Pancreas (tissue), 10 donors: ENCODE measurements at regions not wholly inside any gene's neighbourhood (a gene's known extent, or its start where the extent isn't known, plus 50 kb on each side); places are given as distances from the start of the nearest gene placed in this dataset.

Source experiments
- ATAC-seq, 4 donors: fragments of 200-7000 bp; cut with Tn5 transposase; one replicate each; pipeline versions ENCODE4 v1.8.0 to v1.9.1; 2020; ENCODE audit warnings: mild to moderate bottlenecking in 4 of 4, moderate library complexity in 4 of 4
- DNase-seq, 6 donors: peaks; one replicate each; pipeline ENCODE4 v3.0.0-alpha.2; 2020
- FAIRE-seq: peaks from 2 replicates; lab custom pipeline; 2012; peaks lifted over from hg19 to GRCh38; lab: Jason Lieb, UNC
- H3K27ac ChIP-seq, 4 donors: fragments of 200-600 bp; sonication (generic); 1 replicate in 3 of 4; 2 replicates in 1 of 4; pipeline versions ENCODE4 v1.5.0 to v1.8.0; 2020
- H3K27me3 ChIP-seq, 4 donors: fragments of 200-600 bp; one replicate each; pipeline ENCODE4 v1.8.0; 2021
- H3K36me3 ChIP-seq, 3 donors: fragments of 200-600 bp; sonication (generic) in 1 of 3; one replicate each; pipeline versions ENCODE4 v1.5.0 to v1.8.0; 2020 to 2021
- H3K4me1 ChIP-seq, 3 donors: fragments of 200-600 bp; one replicate each; pipeline ENCODE4 v1.8.0; 2021
- H3K4me3 ChIP-seq, 4 donors: fragments of 200-600 bp; sonication (generic) in 2 of 4; one replicate each; pipeline versions ENCODE4 v1.5.0 to v1.8.0; 2020 to 2021
- H3K9me3 ChIP-seq, 4 donors: fragments of 200-600 bp; one replicate each; pipeline ENCODE4 v1.8.0; 2021
- WGBS, 2 donors: extraction: QIAGEN DNeasy Blood & Tissue Kit; methylation state at CpG; one replicate each; pipeline ENCODE4 v1.1.7; 2013; 5-methylcytosine and 5-hydroxymethylcytosine counted together
- intact Hi-C, 3 donors: fragments of 100-400 bp; cut with DNase I; formaldehyde crosslinking; loops; one replicate each; pipeline versions ENCODE4 v1.11.1 to v1.14.2; 2022
- TF ChIP-seq, protein P1 (sequence below), 4 donors: fragments of 200-600 bp; sonication (generic) in 3 of 4; IDR thresholded peaks; one replicate each; pipeline versions ENCODE4 v1.5.0 to v1.8.0; 2021; ENCODE audit warnings: antibody characterized with exemption in 4 of 4
- donor health status: healthy with polysubstance abuse.
- donor health status: DM: no; HTN: no; CAD: no; lungs with moderate emphysema.
- donor health status: DM: no; HTN: no; CAD: no.
- donor health status: control.
- donor health status: control.
- donor health status: Bipolar disorder and iron deficiency.
- donor health status: DM: yes; HTN: yes; CAD: no.
- donor health status: DM: no; HTN: no; CAD: no.
- donor health status: DM: no; HTN: no; CAD: no.
- donor health status: DM: yes; HTN: yes; CAD: no.

DNA sequence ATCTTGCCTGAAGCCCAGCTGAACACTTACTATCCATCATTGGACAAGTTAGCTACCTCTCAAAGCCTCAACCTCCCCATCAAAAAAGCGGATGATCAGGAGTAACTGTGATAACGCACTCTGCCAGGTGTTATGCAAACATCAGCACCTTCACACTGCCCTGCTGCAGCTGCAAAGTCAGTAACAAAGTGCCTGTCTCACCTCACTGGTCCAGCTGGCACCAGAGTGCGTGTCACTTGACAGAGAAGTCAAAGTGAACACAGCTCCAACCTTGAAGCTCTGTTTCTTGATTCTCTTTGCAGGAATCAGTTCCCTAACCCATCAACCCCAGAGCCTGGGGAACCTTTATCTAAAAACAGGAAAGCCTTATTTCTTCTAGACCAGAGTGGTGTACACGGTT lies 413.6 kb downstream of the CTTN start:
- TF ChIP-seq, protein P1, sequence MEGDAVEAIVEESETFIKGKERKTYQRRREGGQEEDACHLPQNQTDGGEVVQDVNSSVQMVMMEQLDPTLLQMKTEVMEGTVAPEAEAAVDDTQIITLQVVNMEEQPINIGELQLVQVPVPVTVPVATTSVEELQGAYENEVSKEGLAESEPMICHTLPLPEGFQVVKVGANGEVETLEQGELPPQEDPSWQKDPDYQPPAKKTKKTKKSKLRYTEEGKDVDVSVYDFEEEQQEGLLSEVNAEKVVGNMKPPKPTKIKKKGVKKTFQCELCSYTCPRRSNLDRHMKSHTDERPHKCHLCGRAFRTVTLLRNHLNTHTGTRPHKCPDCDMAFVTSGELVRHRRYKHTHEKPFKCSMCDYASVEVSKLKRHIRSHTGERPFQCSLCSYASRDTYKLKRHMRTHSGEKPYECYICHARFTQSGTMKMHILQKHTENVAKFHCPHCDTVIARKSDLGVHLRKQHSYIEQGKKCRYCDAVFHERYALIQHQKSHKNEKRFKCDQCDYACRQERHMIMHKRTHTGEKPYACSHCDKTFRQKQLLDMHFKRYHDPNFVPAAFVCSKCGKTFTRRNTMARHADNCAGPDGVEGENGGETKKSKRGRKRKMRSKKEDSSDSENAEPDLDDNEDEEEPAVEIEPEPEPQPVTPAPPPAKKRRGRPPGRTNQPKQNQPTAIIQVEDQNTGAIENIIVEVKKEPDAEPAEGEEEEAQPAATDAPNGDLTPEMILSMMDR (IDR thresholded peaks at IDR 0.05) = no peak
- H3K27ac ChIP-seq = no peak overlapping the region
- intact Hi-C loops = loop anchor here in 1 of 3 donors (10.0 kb wide), 1 partner anchor 603 kb away; no protein-coding TSS in a partner anchor
- no peak for ATAC-seq
- H3K4me3 ChIP-seq = no peak overlapping the region
- no peak for DNase-seq
- WGBS, 2 donors = 89 to 90% methylated on average over 4 of the region's 4 CpGs
- no peaks in the 10 kb centered on the region for H3K9me3 ChIP-seq
- no peak for FAIRE-seq
- no peaks in the 10 kb centered on the region for H3K4me1 ChIP-seq
- peaks cover 0 to under 1% (median 0%) of the 10 kb centered on the region in 3 donors for H3K36me3 ChIP-seq
- H3K27me3 ChIP-seq = no peaks in the 10 kb centered on the region

DNA sequence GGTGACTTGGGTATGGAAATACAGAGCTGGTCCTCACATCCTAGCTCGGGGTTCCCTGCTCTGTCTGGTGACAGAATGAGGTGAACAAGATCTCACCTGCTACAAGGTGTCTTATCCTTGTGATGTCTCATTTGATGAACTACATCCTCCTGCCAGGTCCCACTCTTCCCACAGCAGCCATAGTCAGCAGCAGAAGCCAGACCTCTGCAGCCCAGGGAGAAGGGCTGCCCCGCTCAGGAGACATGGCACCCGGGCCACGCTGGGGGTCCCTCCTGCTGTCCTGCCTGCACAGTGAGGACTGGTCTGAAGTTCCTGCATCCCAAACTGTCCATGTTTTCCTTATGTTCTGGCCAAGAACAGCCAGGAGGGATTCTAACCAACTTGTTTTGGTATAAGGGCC lies 414.1 kb downstream of the CTTN start:
- Histone ChIP-seq H3K27ac (no peak overlapping the region), H3K27me3 (no peaks in the 10 kb centered on the region), H3K9me3 (no peaks in the 10 kb centered on the region), H3K36me3 (no peaks in the 10 kb centered on the region), H3K4me3 (no peak overlapping the region), H3K4me1 (no peaks in the 10 kb centered on the region)
- FAIRE-seq = no peak
- TF ChIP-seq, protein P1 (IDR thresholded peaks at IDR 0.05) = no peak
- 93 to 98% methylated on average over 4 of the region's 4 CpGs for WGBS, 2 donors
- intact Hi-C loops = loop anchor here in 1 of 3 donors (10.0 kb wide), 1 partner anchor 602 kb away; no protein-coding TSS in a partner anchor
- DNase-seq = peak in 1 of 6 donors; percentile 37
- no peak for ATAC-seq

DNA sequence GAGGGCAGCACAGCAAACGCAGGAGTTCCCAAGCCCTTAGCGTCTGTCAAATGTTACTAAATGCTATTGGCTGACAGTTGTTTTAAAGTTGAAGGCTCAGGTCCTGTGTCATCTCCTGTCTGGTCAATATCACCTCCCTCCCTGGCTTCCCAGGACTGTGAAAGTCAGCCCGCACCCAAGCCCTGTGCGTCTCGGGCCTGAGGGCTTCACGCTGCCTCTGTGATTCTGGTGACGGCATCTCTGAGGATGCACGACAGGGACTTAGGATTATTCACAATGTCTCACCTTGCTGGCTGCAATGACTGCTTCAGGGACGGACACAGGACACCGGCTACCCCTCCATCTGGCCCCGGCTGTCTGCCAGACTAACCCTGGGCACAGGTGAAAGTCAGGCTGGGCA lies 415.3 kb downstream of the CTTN start:
- no peak for FAIRE-seq
- no peak for ATAC-seq
- H3K36me3 ChIP-seq = no peaks in the 10 kb centered on the region
- H3K27me3 ChIP-seq = no peaks in the 10 kb centered on the region
- TF ChIP-seq, protein P1 (IDR thresholded peaks at IDR 0.05) = no peak
- no peak overlapping the region for H3K4me3 ChIP-seq
- intact Hi-C loops = loop anchor here in 1 of 3 donors (10.0 kb wide), 1 partner anchor 601 kb away; no protein-coding TSS in a partner anchor
- DNase-seq = no peak
- no peak overlapping the region for H3K27ac ChIP-seq
- 95% methylated on average over 11 of the region's 11 CpGs for WGBS, 2 donors
- H3K9me3 ChIP-seq = no peaks in the 10 kb centered on the region
- no peaks in the 10 kb centered on the region for H3K4me1 ChIP-seq

DNA sequence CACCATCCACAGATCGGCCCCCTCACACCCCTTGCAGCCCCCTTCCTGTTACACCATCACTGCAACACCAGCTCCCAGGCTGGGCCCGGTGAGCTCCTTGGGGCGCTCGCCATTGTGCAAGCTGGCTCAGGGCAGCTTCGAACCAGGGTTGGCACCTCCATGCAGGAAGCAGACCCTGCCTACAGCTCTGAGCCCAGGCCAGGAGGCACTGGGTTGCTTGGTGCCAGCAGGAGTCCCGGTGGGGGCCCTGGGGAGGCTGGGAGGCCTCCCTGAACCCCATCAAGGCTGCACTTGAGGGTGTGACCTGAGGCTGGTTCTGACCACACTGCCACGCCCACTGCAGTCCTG lies 417.1 kb downstream of the CTTN start:
- H3K4me3 ChIP-seq = no peak overlapping the region
- TF ChIP-seq, protein P1 (IDR thresholded peaks at IDR 0.05) = no peak
- H3K9me3 ChIP-seq = no peaks in the 10 kb centered on the region
- peak in 2 of 4 donors; percentile 17 to 18 for ATAC-seq
- H3K27me3 ChIP-seq = no peaks in the 10 kb centered on the region
- 78 to 80% methylated on average over 6 to 7 of the region's 7 CpGs for WGBS, 2 donors
- H3K27ac ChIP-seq = no peak overlapping the region
- H3K36me3 ChIP-seq = no peaks in the 10 kb centered on the region
- intact Hi-C loops = loop anchor here in 1 of 3 donors (10.0 kb wide), 1 partner anchor 599 kb away; no protein-coding TSS in a partner anchor
- peak in 1 of 6 donors; percentile 53 for DNase-seq
- FAIRE-seq = no peak
- H3K4me1 ChIP-seq = no peaks in the 10 kb centered on the region

DNA sequence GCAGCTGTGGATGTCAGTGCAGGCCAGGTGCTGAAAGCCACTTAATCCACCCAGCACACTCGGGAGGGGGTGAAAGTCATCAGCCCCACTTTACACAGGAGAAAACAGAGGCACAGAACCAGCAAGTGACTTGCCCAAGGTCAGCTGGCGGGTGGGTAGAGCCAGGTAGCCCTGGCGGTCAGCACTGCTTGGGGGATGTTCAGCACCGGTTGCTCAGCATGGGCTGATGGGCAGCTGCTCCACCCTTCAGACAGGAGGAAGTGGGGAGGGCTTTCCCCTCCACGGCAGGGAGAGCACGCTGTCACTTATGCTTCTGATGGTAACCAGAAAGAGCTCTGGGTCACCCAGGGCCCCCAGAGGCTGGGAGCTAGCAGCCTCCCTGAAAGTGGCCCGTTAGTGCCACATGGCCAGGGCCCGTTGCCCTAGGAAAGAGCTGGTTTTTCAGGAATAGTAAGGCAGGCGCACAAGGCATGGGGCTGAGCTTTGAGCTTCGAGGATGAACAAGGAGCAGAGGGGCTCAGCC lies 417.9 kb downstream of the CTTN start:
- DNase-seq = peak in 3 of 6 donors; percentile 3 to 51 (median 49)
- TF ChIP-seq, protein P1 (IDR thresholded peaks at IDR 0.05) = no peak
- Histone ChIP-seq H3K4me3 (no peak overlapping the region), H3K27me3 (no peaks in the 10 kb centered on the region), H3K9me3 (no peaks in the 10 kb centered on the region), H3K36me3 (no peaks in the 10 kb centered on the region), H3K4me1 (no peaks in the 10 kb centered on the region), H3K27ac (no peak overlapping the region)
- no peak for ATAC-seq
- WGBS, 2 donors = 75 to 77% methylated on average over 10 of the region's 10 CpGs
- FAIRE-seq = no peak
- intact Hi-C loops = loop anchor here in 1 of 3 donors (10.0 kb wide), 1 partner anchor 599 kb away; no protein-coding TSS in a partner anchor
